A549 (cell line): ENCODE measurements at regions not wholly inside any gene's neighbourhood (a gene's known extent, or its start where the extent isn't known, plus 50 kb on each side); places are given as distances from the start of the nearest gene placed in this dataset.
"Not testable (repeated sequence)": the region's sequence is repeated elsewhere in the genome, so short reads cannot be mapped to it uniquely, and the experiment has no call there.

Experiments
- ATAC-seq, 2 experiments: fragments of 200-7000 bp in 1 of 2; fragments of >200 bp in 1 of 2; cut with Nextera tagmentation in 1 of 2; cut with Tn5 transposase in 1 of 2; 3 replicates each; pipeline versions ENCODE4 v1.8.0 to v1.9.1; 2018 to 2020; ENCODE audit warnings: mild to moderate bottlenecking in 1 of 2, moderate library complexity in 1 of 2
- CTCF ChIA-PET: fragments of 300-600 bp; sonication (Branson Sonifier 250); formaldehyde crosslinking; extraction: SDS; loops from one replicate; lab custom pipeline; 2021; ENCODE audit warnings: antibody characterized with exemption, inconsistent platforms; lab: Yijun Ruan, JAX
- POLR2A ChIA-PET: fragments of 350-600 bp; formaldehyde crosslinking; extraction: SDS; loops from one replicate; lab custom pipeline; 2021; ENCODE audit warnings: antibody characterized with exemption, inconsistent platforms; lab: Yijun Ruan, JAX
- DNase-seq, 2 experiments: peaks; one replicate each; pipeline versions ENCODE4 v3.0.0 to v3.0.0-alpha.2; 2011 to 2016; ENCODE audit warnings: low read depth in 1 of 2, low spot score in 1 of 2
- FAIRE-seq: peaks from 2 replicates; lab custom pipeline; 2011; peaks lifted over from hg19 to GRCh38; lab: Jason Lieb, UNC
- H3K27ac ChIP-seq, 2 experiments: fragments of >200 bp; sonication (Bioruptor Twin); formaldehyde crosslinking; 3 replicates each; pipeline ENCODE4 v1.5.1; 2016 to 2017
- H3K4me1 ChIP-seq: fragments of >200 bp; sonication (Bioruptor Twin); formaldehyde crosslinking; 3 replicates; pipeline ENCODE4 v1.6.1; 2016
- H3K4me2 ChIP-seq: fragments of >200 bp; sonication (Bioruptor Twin); formaldehyde crosslinking; 3 replicates; pipeline ENCODE4 v1.6.1; 2016
- H3K4me3 ChIP-seq: fragments of >200 bp; sonication (Bioruptor Twin); formaldehyde crosslinking; 3 replicates; pipeline ENCODE4 v1.5.1; 2016
- H3K9me3 ChIP-seq: fragments of >200 bp; sonication (Bioruptor Twin); formaldehyde crosslinking; 3 replicates; pipeline ENCODE4 v1.6.1; 2016
- CBX8 ChIP-seq: fragments of 200-600 bp; sonication (generic); IDR thresholded peaks from 2 replicates; pipeline ENCODE4 v1.6.1; 2016
- CHD4 ChIP-seq: fragments of 200-600 bp; sonication (generic); IDR thresholded peaks from 2 replicates; pipeline ENCODE4 v1.6.1; 2016; ENCODE audit warnings: antibody characterized with exemption, mild to moderate bottlenecking, borderline replicate concordance
- EHF ChIP-seq: fragments of 250-450 bp; sonication (Bioruptor Pico); IDR thresholded peaks from 2 replicates; pipeline ENCODE4 v1.5.0; 2020; ENCODE audit warnings: mild to moderate bottlenecking
- EP300 ChIP-seq, 2 experiments: fragments of >200 bp; sonication (Bioruptor Twin); formaldehyde crosslinking; IDR thresholded peaks; 2 replicates in 1 of 2; 3 replicates in 1 of 2; pipeline ENCODE4 v1.6.1; 2016 to 2017
- FOXS1 ChIP-seq: fragments of 250-450 bp; sonication (Bioruptor Pico); IDR thresholded peaks from 2 replicates; pipeline ENCODE4 v1.5.0; 2020; ENCODE audit warnings: mild to moderate bottlenecking, moderate library complexity
- GATA3 ChIP-seq: IDR thresholded peaks from 2 replicates; pipeline ENCODE4 v1.6.1; 2012; ENCODE audit warnings: borderline replicate concordance
- HDAC2 ChIP-seq: fragments of 200-600 bp; sonication (generic); IDR thresholded peaks from 2 replicates; pipeline ENCODE4 v1.6.1; 2016
- HEYL ChIP-seq: fragments of 250-450 bp; sonication (Bioruptor Pico); IDR thresholded peaks from 2 replicates; pipeline ENCODE4 v1.8.0; 2021; ENCODE audit warnings: mild to moderate bottlenecking, moderate library complexity
- HOXA7 ChIP-seq: fragments of 250-450 bp; sonication (Bioruptor Pico); IDR thresholded peaks from 2 replicates; pipeline ENCODE4 v1.5.0; 2020; ENCODE audit warnings: mild to moderate bottlenecking, moderate library complexity
- JUN ChIP-seq, 2 experiments: fragments of >200 bp; sonication (Bioruptor Twin); formaldehyde crosslinking; IDR thresholded peaks; 2 replicates in 1 of 2; 3 replicates in 1 of 2; pipeline ENCODE4 v1.6.1; 2016 to 2017
- KDM1A ChIP-seq: fragments of 200-600 bp; sonication (generic); IDR thresholded peaks from 2 replicates; pipeline ENCODE4 v1.6.1; 2016; ENCODE audit warnings: low read depth, mild to moderate bottlenecking
- MAFK ChIP-seq: fragments of 450-650 bp; IDR thresholded peaks from 2 replicates; pipeline ENCODE4 v1.6.1; 2014; ENCODE audit not compliant: partially characterized antibody
- NFE2L2 ChIP-seq: fragments of 150-350 bp; conservative IDR thresholded peaks from 2 replicates; pipeline ENCODE4 v1.6.1; 2014; ENCODE audit warnings: low read length
- NPAS2 ChIP-seq: fragments of 250-450 bp; sonication (Bioruptor Pico); IDR thresholded peaks from 2 replicates; pipeline ENCODE4 v1.8.0; 2022; ENCODE audit warnings: mild to moderate bottlenecking, moderate library complexity, borderline replicate concordance
- NR3C1 ChIP-seq: fragments of >200 bp; sonication (Bioruptor Twin); formaldehyde crosslinking; IDR thresholded peaks from 3 replicates; pipeline ENCODE4 v1.6.1; 2017
- PHF8 ChIP-seq: fragments of 200-600 bp; sonication (generic); IDR thresholded peaks from 2 replicates; pipeline ENCODE4 v1.6.1; 2016; ENCODE audit warnings: low read depth, mild to moderate bottlenecking, antibody characterized with exemption, moderate library complexity, borderline replicate concordance
- POLR2AphosphoS2 ChIP-seq: conservative IDR thresholded peaks from 2 replicates; pipeline ENCODE4 v1.6.1; 2012; ENCODE audit warnings: low read length, improper control_type of control experiment, inconsistent platforms
- RAD21 ChIP-seq, 2 experiments: fragments of >200 bp in 1 of 2; sonication (Bioruptor Twin) in 1 of 2; formaldehyde crosslinking in 1 of 2; IDR thresholded peaks in 1 of 2; conservative IDR thresholded peaks in 1 of 2; 2 replicates in 1 of 2; 3 replicates in 1 of 2; pipeline ENCODE4 v1.6.1; 2012 to 2018; ENCODE audit warnings: inconsistent platforms in 1 of 2
- RCOR1 ChIP-seq: fragments of 150-350 bp; IDR thresholded peaks from 2 replicates; pipeline ENCODE4 v1.6.1; 2014; ENCODE audit warnings: antibody characterized with exemption, low read length, low read depth
- RNF2 ChIP-seq: fragments of 200-600 bp; sonication (generic); IDR thresholded peaks from 2 replicates; pipeline ENCODE4 v1.6.1; 2016; ENCODE audit warnings: low read depth, mild to moderate bottlenecking, antibody characterized with exemption, moderate library complexity, borderline replicate concordance
- SREBF2 ChIP-seq: fragments of 450-650 bp; IDR thresholded peaks from 2 replicates; pipeline ENCODE4 v1.6.1; 2014; ENCODE audit warnings: mild to moderate bottlenecking, moderate library complexity
- TFCP2L1 ChIP-seq: fragments of 250-450 bp; sonication (Bioruptor Pico); IDR thresholded peaks from 2 replicates; pipeline ENCODE4 v1.5.0; 2021; ENCODE audit warnings: mild to moderate bottlenecking
- ZNF302 ChIP-seq: fragments of 250-450 bp; sonication (Bioruptor Pico); IDR thresholded peaks from 2 replicates; pipeline ENCODE4 v1.9.0; 2021; ENCODE audit warnings: inconsistent platforms, mild to moderate bottlenecking, moderate library complexity
- ZSCAN20 ChIP-seq: fragments of 250-450 bp; sonication (Bioruptor Pico); IDR thresholded peaks from 2 replicates; pipeline ENCODE4 v1.8.0; 2022; ENCODE audit warnings: mild to moderate bottlenecking, moderate library complexity
- WGBS: methylation state at CpG from one replicate; pipeline ENCODE4 v1.1.6; 2017; ENCODE audit errors: missing lambda C conversion rate; 5-methylcytosine and 5-hydroxymethylcytosine counted together
- TF ChIP-seq, protein P1 (sequence below): fragments of >200 bp; sonication (Bioruptor Twin); formaldehyde crosslinking; IDR thresholded peaks from 3 replicates; pipeline ENCODE4 v1.6.1; 2016
- TF ChIP-seq, protein P2 (sequence below): fragments of 250-450 bp; sonication (Bioruptor Pico); IDR thresholded peaks from 2 replicates; pipeline ENCODE4 v1.5.0; 2021; ENCODE audit warnings: mild to moderate bottlenecking, moderate library complexity, borderline replicate concordance
- TF ChIP-seq, protein P3 (sequence below): fragments of 150-350 bp; IDR thresholded peaks from 2 replicates; pipeline ENCODE4 v1.6.1; 2014; ENCODE audit warnings: low read depth, mild to moderate bottlenecking, low read length

DNA sequence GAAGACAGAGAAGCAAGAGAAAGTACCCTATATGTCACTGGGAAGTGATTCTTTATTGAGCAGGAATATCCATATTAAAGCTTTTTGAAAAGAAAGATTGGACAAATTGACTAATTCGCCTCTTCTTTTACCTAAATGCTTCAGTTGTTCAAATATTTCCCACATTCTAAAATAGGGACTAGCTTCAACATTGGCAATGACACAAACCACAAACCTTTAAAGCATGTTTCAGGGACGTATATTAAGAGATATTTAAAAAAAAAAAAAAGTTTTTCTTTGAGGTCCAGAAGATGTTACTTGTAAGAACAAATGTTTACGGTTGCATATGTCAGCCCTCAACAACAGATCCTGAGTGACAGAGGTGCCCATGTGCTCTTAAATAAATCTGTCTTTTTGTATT is 235.0 kb upstream of the NFIA start (continued):
- TF ChIP-seq, protein P1, sequence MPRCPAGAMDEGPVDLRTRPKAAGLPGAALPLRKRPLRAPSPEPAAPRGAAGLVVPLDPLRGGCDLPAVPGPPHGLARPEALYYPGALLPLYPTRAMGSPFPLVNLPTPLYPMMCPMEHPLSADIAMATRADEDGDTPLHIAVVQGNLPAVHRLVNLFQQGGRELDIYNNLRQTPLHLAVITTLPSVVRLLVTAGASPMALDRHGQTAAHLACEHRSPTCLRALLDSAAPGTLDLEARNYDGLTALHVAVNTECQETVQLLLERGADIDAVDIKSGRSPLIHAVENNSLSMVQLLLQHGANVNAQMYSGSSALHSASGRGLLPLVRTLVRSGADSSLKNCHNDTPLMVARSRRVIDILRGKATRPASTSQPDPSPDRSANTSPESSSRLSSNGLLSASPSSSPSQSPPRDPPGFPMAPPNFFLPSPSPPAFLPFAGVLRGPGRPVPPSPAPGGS, result no peak
- TF ChIP-seq CBX8, result no peak
- TF ChIP-seq, all 56 proteins: peak for 0

DNA sequence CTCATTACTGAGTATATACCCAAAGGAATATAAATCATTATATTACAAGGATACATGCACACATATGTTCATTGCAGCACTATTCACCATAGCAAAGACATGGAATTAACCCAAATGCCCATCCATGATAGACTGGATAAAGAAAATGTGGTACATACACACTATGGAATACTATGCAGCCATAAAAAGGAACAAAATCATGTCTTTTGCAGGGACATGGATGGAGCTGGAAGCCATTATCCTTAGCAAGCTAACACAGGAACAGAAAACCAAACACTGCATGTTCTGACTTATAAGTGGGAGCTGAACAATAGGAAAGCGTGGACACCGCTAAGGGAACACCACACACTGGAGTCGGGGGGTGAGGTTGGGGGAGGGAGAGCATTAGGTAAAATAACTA is 236.7 kb upstream of the NFIA start:
- H3K4me1 ChIP-seq, H3K9me3 ChIP-seq, H3K4me3 ChIP-seq, DNase-seq, H3K4me2 ChIP-seq, ATAC-seq, FAIRE-seq, POLR2A ChIA-PET, H3K27ac ChIP-seq: not testable (repeated sequence)
- 70% methylated on average over 3 of the region's 3 CpGs for WGBS
- CTCF ChIA-PET, result interaction anchor here (0.7 kb wide), 1 partner anchor 443 kb away, joined by 3 read pairs; no protein-coding TSS in a partner anchor

DNA sequence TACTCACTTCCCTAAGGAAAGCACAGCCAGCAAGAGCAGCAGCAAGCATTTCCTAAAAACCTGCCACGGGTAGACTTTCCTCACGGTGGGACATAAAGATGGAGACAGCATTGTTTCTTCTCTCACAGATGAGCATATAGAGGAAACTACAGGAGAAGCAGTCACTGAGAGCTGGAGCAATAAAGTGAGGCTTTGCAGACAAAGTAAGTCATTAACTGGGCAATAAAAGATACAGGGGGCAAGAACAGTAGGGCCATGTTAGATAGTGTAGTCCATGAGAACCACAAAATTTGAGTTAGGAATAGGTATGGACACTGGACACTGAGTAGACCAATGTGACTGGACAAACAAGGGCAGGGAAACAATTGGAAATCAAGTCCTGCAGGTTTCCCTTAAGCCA is 240.1 kb upstream of the NFIA start:
- Histone ChIP-seq H3K4me1 (no peaks in the 10 kb centered on the region), H3K9me3 (no peaks in the 10 kb centered on the region; the same call in 2 of the 3 replicates), H3K27ac (no peak overlapping the region), H3K4me2 (no peak overlapping the region), H3K4me3 (no peak overlapping the region)
- TF ChIP-seq TFCP2L1 (CRISPR knock-in tag), result no peak
- no peak for TF ChIP-seq GATA3
- TF ChIP-seq CBX8, result no peak
- no peak for TF ChIP-seq NR3C1
- TF ChIP-seq ZSCAN20, result no peak
- no peak for TF ChIP-seq RNF2
- no peak for TF ChIP-seq EHF
- no peak for TF ChIP-seq HOXA7
- TF ChIP-seq EP300 (IDR thresholded peaks at IDR 0.05), result no peak
- TF ChIP-seq HDAC2, result no peak
- no peak for TF ChIP-seq RAD21 (conservative IDR thresholded peaks at IDR 0.05 in 1 of 2, IDR thresholded peaks at IDR 0.05 in 1 of 2)
- no peak for TF ChIP-seq POLR2AphosphoS2
- no peak for TF ChIP-seq HEYL (CRISPR knock-in tag)
- no peak for TF ChIP-seq NFE2L2
- DNase-seq, result no peak
- 38% methylated on average over 2 of the region's 2 CpGs for WGBS
- ChIA-PET CTCF (interaction anchor here (1.0 to 1.1 kb wide), 2 partner anchors 201 to 1011 kb away, joined by 3 read pairs; no protein-coding TSS in a partner anchor), POLR2A (no interaction called here)
- no peak for FAIRE-seq
- ATAC-seq, result no peak

DNA sequence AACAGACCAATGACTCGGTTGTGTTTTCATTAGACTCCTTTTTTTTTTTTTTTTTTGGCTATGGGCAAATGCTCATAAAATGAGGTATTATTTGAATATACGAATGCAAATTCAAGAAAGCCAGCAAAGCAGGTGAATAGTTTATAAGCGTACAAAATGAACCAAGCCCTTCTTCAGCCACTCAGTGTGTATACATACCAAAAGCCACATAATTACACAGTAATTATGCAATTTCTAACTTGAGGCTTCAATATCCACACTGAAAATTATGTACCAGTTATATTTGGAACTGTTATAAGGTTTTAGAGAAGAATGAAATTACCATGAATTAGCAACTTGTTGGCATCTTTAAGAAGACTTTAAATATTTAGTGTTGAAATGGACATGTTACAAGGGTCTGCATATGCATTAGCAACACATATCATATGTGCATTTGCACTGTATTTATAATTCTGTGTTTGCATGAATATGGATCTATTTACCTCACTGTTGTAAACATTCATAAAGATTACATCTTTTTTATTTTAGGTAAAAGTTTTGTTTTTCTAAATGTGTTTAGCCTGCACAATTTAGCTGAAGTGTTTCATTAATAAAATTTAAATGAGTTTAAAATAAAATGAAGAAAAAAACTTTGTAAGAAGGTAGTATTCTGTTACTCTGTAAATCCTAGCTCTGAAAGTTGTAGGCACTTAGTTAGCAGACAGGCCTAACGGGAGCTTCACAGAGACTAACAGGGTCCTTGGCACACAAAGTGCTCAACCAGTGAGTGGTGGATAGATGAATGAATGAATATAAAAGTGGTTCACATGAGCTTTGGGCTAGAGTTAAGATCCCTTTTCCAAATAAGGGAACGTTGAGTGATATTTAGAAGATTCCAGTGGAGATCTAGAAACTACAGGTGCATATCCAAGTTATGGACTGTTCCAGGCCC is 241.0 kb upstream of the NFIA start:
- no peak for ATAC-seq
- 56% methylated on average over 5 of the region's 5 CpGs for WGBS
- Histone ChIP-seq H3K4me3 (no peak overlapping the region), H3K27ac (no peak overlapping the region), H3K9me3 (no peaks in the 10 kb centered on the region; the same call in 2 of the 3 replicates), H3K4me2 (no peak overlapping the region), H3K4me1 (no peaks in the 10 kb centered on the region)
- CTCF ChIA-PET, result interaction anchor here (1.0 to 1.1 kb wide), 2 partner anchors 202 to 1012 kb away, joined by 3 read pairs; no protein-coding TSS in a partner anchor
- no peak for DNase-seq
- FAIRE-seq, result no peak
- TF ChIP-seq ZNF302 (CRISPR knock-in tag) (no peak), CHD4 (no peak), PHF8 (no peak), KDM1A (no peak), RAD21 (conservative IDR thresholded peaks at IDR 0.05 in 1 of 2, IDR thresholded peaks at IDR 0.05 in 1 of 2) (no peak), NPAS2 (CRISPR knock-in tag) (no peak), TFCP2L1 (CRISPR knock-in tag) (no peak), RCOR1 (no peak), NR3C1 (no peak), FOXS1 (no peak), MAFK (no peak), SREBF2 (no peak), NFE2L2 (no peak), JUN (IDR thresholded peaks at IDR 0.05) (no peak), HDAC2 (no peak)
- TF ChIP-seq, protein P2, sequence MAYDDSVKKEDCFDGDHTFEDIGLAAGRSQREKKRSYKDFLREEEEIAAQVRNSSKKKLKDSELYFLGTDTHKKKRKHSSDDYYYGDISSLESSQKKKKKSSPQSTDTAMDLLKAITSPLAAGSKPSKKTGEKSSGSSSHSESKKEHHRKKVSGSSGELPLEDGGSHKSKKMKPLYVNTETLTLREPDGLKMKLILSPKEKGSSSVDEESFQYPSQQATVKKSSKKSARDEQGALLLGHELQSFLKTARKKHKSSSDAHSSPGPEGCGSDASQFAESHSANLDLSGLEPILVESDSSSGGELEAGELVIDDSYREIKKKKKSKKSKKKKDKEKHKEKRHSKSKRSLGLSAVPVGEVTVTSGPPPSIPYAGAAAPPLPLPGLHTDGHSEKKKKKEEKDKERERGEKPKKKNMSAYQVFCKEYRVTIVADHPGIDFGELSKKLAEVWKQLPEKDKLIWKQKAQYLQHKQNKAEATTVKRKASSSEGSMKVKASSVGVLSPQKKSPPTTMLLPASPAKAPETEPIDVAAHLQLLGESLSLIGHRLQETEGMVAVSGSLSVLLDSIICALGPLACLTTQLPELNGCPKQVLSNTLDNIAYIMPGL, result no peak
- TF ChIP-seq, protein P3, sequence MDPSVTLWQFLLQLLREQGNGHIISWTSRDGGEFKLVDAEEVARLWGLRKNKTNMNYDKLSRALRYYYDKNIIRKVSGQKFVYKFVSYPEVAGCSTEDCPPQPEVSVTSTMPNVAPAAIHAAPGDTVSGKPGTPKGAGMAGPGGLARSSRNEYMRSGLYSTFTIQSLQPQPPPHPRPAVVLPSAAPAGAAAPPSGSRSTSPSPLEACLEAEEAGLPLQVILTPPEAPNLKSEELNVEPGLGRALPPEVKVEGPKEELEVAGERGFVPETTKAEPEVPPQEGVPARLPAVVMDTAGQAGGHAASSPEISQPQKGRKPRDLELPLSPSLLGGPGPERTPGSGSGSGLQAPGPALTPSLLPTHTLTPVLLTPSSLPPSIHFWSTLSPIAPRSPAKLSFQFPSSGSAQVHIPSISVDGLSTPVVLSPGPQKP, result no peak
- POLR2A ChIA-PET, result no interaction called here
